ENCODE measurements at regions not wholly inside any gene's neighbourhood (a gene's known extent, or its start where the extent isn't known, plus 50 kb on each side); places are given as distances from the start of the nearest gene placed in this dataset.

DNA sequence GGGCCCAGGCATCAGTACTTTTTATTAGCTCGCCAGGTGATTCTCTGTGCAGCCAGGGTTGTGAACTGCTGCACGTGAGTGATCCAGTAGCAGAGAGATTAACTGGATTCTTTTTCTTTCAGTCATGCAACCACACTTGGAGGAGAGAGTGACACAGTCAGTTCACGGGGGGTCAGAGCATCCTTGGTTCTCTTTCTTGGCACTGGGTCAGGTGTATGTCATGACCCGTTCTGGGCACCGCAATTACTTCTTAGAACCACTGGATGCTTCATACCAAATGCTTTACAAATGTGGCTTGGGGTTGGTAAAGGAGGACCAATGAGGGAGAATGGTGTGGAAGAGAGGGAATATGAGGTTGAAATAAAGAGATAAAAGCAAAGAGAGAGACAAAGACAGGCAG lies 368.7 kb downstream of the MLLT3 start:
- TF ChIP-seq CTCF (conservative IDR thresholded peaks at IDR 0.05; ENCODE audit: low read length), result no peak
- no peak for TF ChIP-seq EZH2phosphoT487 (IDR thresholded peaks at IDR 0.05; ENCODE audit: borderline replicate concordance, low read depth, low read length)

All from OCI-LY7 (cell line).